HCT116 (cell line): ENCODE measurements at regions not wholly inside any gene's neighbourhood (a gene's known extent, or its start where the extent isn't known, plus 50 kb on each side); places are given as distances from the start of the nearest gene placed in this dataset.

Experiments used
- ATAC-seq: fragments of 200-7000 bp; cut with Tn5 transposase; 2 replicates; pipeline ENCODE4 v1.9.1; 2020; ENCODE audit warnings: mild to moderate bottlenecking, moderate library complexity
- BruUV-seq: library from RNA; stranded (reverse); fragments of 400-500 nt; replicated peaks from 2 replicates; lab custom pipeline; 2021; lab: Mats Ljungman, UMichigan
- CTCF ChIA-PET: fragments of 300-600 bp; sonication (Branson Sonifier 250); formaldehyde crosslinking; loops from one replicate; lab custom pipeline; 2021; ENCODE audit warnings: antibody characterized with exemption; lab: Charles Lee
- POLR2A ChIA-PET: fragments of 300-600, 350-600 bp; sonication (Branson Sonifier 250); formaldehyde crosslinking; loops from one replicate; lab custom pipeline; 2021; ENCODE audit warnings: antibody characterized with exemption; lab: Charles Lee
- RAD21 ChIA-PET, 2 experiments: fragments of 300-600 bp; sonication (Branson Sonifier 250); formaldehyde crosslinking; loops; one replicate each; lab custom pipeline; 2023; ENCODE audit warnings: low total read pairs in 2 of 2; ENCODE audit not compliant: uncharacterized antibody in 2 of 2, unreplicated experiment in 2 of 2, low non-redundant PET in 1 of 2; lab: Charles Lee
- DNase-seq: peaks from one replicate; pipeline ENCODE4 v3.0.0-alpha.2; 2010; ENCODE audit warnings: low read depth, low spot score
- H2AFZ ChIP-seq: fragments of 200-600 bp; shearing (Covaris generic), sonication (generic); 2 replicates; pipeline ENCODE4 v1.6.1; 2017; ENCODE audit warnings: low read depth, mixed run types, mixed read lengths, antibody characterized with exemption, low read length; ENCODE audit not compliant: poor library complexity, severe bottlenecking
- H3K27ac ChIP-seq: 2 replicates; pipeline ENCODE4 v1.5.1; 2012; ENCODE audit warnings: low read depth, low read length
- H3K27me3 ChIP-seq: fragments of 200-600 bp; sonication (generic); 2 replicates; pipeline ENCODE4 v1.6.1; 2016; ENCODE audit warnings: mixed run types, low read length, mixed read lengths; ENCODE audit not compliant: insufficient read depth
- H3K36me3 ChIP-seq, 2 experiments: fragments of 200-500 bp in 1 of 2; fragments of 200-600 bp in 1 of 2; sonication (Bioruptor generic) in 1 of 2; sonication (generic) in 1 of 2; 2 replicates each; pipeline versions ENCODE4 v1.5.1 to v1.6.1; 2014 to 2016; ENCODE audit warnings: low read length in 2 of 2, inconsistent platforms in 1 of 2, mixed read lengths in 1 of 2, mixed run types in 1 of 2; ENCODE audit not compliant: insufficient read depth in 2 of 2, control insufficient read depth in 1 of 2
- H3K4me1 ChIP-seq, 2 experiments: fragments of 200-600 bp in 1 of 2; sonication (generic) in 1 of 2; 2 replicates each; pipeline versions ENCODE4 v1.5.1 to v1.6.1; 2012 to 2017; ENCODE audit warnings: low read length in 2 of 2, inconsistent platforms in 1 of 2, mild to moderate bottlenecking in 1 of 2, mixed read lengths in 1 of 2, mixed run types in 1 of 2, moderate library complexity in 1 of 2; ENCODE audit not compliant: insufficient read depth in 2 of 2, control insufficient read depth in 1 of 2
- H3K4me2 ChIP-seq: fragments of 200-600 bp; sonication (generic); 2 replicates; pipeline ENCODE4 v1.6.1; 2017; ENCODE audit warnings: mixed run types, low read length, mixed read lengths
- H3K4me3 ChIP-seq, 2 experiments: fragments of 200-600 bp in 1 of 2; sonication (generic) in 1 of 2; replicated peaks in 1 of 2; 2 replicates each; pipeline ENCODE4 v1.5.1; 2011 to 2016; ENCODE audit warnings: low read length in 2 of 2, control low read depth in 1 of 2, low read depth in 1 of 2, mild to moderate bottlenecking in 1 of 2, mixed read lengths in 1 of 2, mixed run types in 1 of 2
- H3K79me2 ChIP-seq: fragments of 200-600 bp; sonication (generic); 2 replicates; pipeline ENCODE4 v1.6.1; 2017; ENCODE audit warnings: mild to moderate bottlenecking, mixed run types, low read length, moderate library complexity, mixed read lengths; ENCODE audit not compliant: insufficient read depth
- H3K9ac ChIP-seq: fragments of 200-600 bp; sonication (generic); 2 replicates; pipeline ENCODE4 v1.6.1; 2016; ENCODE audit warnings: low read length, mixed read lengths
- H3K9me2 ChIP-seq: fragments of 200-600 bp; sonication (generic), shearing (Covaris generic); 2 replicates; pipeline ENCODE4 v1.6.1; 2017; ENCODE audit warnings: mixed run types, mild to moderate bottlenecking, moderate library complexity; ENCODE audit not compliant: insufficient read depth
- H3K9me3 ChIP-seq, 2 experiments: fragments of 200-500 bp in 1 of 2; fragments of 200-600 bp in 1 of 2; sonication (Bioruptor generic) in 1 of 2; sonication (generic) in 1 of 2; 2 replicates each; pipeline ENCODE4 v1.6.1; 2014 to 2017; ENCODE audit warnings: low read length in 2 of 2, mixed read lengths in 2 of 2, inconsistent platforms in 1 of 2, low read depth in 1 of 2, mild to moderate bottlenecking in 1 of 2, mixed run types in 1 of 2, moderate library complexity in 1 of 2; ENCODE audit not compliant: control insufficient read depth in 1 of 2, insufficient read depth in 1 of 2
- H4K20me1 ChIP-seq: fragments of 200-600 bp; sonication (generic), shearing (Covaris generic); 2 replicates; pipeline ENCODE4 v1.6.1; 2017; ENCODE audit warnings: mixed run types, mild to moderate bottlenecking, moderate library complexity; ENCODE audit not compliant: insufficient read depth
- ATF3 ChIP-seq: IDR thresholded peaks from 2 replicates; pipeline ENCODE4 v1.6.1; 2012
- CBX3 ChIP-seq: IDR thresholded peaks from 2 replicates; pipeline ENCODE4 v1.6.1; 2012; ENCODE audit warnings: low read depth
- CTCF ChIP-seq, 3 experiments: fragments of 200-600 bp in 1 of 3; sonication (generic) in 1 of 3; IDR thresholded peaks in 2 of 3; conservative IDR thresholded peaks in 1 of 3; 2 replicates each; pipeline ENCODE4 v1.5.1; 2012 to 2017; ENCODE audit warnings: low read depth in 2 of 3, low read length in 2 of 3, antibody characterized with exemption in 1 of 3, borderline replicate concordance in 1 of 3, control low read depth in 1 of 3, mild to moderate bottlenecking in 1 of 3, mixed read lengths in 1 of 3, mixed run types in 1 of 3, moderate library complexity in 1 of 3; ENCODE audit not compliant: insufficient read depth in 1 of 3
- EGR1 ChIP-seq: IDR thresholded peaks from 2 replicates; pipeline ENCODE4 v1.6.1; 2012; ENCODE audit warnings: low read depth
- ELF1 ChIP-seq: IDR thresholded peaks from 2 replicates; pipeline ENCODE4 v1.6.1; 2012; ENCODE audit warnings: low read depth, borderline replicate concordance
- EZH2 ChIP-seq: fragments of 200-600 bp; sonication (generic); IDR thresholded peaks from 2 replicates; pipeline ENCODE4 v1.6.1; 2017; ENCODE audit warnings: antibody characterized with exemption, mixed run types
- JUND ChIP-seq: IDR thresholded peaks from 2 replicates; pipeline ENCODE4 v1.6.1; 2012
- MAX ChIP-seq: IDR thresholded peaks from 2 replicates; pipeline ENCODE4 v1.6.1; 2012
- POLR2A ChIP-seq: IDR thresholded peaks from 2 replicates; pipeline ENCODE4 v1.7.0; 2011; ENCODE audit warnings: borderline replicate concordance; ENCODE audit not compliant: insufficient read depth, insufficient read length; ENCODE audit errors: extremely low read depth
- RAD21 ChIP-seq: IDR thresholded peaks from 2 replicates; pipeline ENCODE4 v1.6.1; 2012; ENCODE audit warnings: low read depth, mild to moderate bottlenecking
- REST ChIP-seq: IDR thresholded peaks from 2 replicates; pipeline ENCODE4 v1.6.1; 2012; ENCODE audit warnings: low read depth
- SIN3A ChIP-seq: IDR thresholded peaks from 2 replicates; pipeline ENCODE4 v1.6.1; 2012; ENCODE audit warnings: low read depth
- SP1 ChIP-seq: IDR thresholded peaks from 2 replicates; pipeline ENCODE4 v1.6.1; 2012; ENCODE audit warnings: low read depth
- SRF ChIP-seq: IDR thresholded peaks from 2 replicates; pipeline ENCODE4 v1.6.1; 2012; ENCODE audit warnings: low read depth
- TCF7L2 ChIP-seq: IDR thresholded peaks from 2 replicates; pipeline ENCODE4 v1.7.0; 2011; ENCODE audit warnings: borderline replicate concordance, inconsistent platforms; ENCODE audit not compliant: insufficient read depth, insufficient read length; ENCODE audit errors: extremely low read depth
- YY1 ChIP-seq: IDR thresholded peaks from 2 replicates; pipeline ENCODE4 v1.6.1; 2011; ENCODE audit warnings: low read length, low read depth, moderate library complexity, mild to moderate bottlenecking; ENCODE audit not compliant: insufficient replicate concordance; ENCODE audit errors: extremely low read depth
- ZBTB33 ChIP-seq: IDR thresholded peaks from 2 replicates; pipeline ENCODE4 v1.6.1; 2011; ENCODE audit warnings: mild to moderate bottlenecking, low read length, moderate library complexity; ENCODE audit not compliant: insufficient replicate concordance; ENCODE audit errors: extremely low read depth
- ZFX ChIP-seq: fragments of 450-650 bp; IDR thresholded peaks from 2 replicates; pipeline ENCODE4 v1.6.1; 2017
- intact Hi-C: fragments of 100-400 bp; cut with micrococcal nuclease; formaldehyde crosslinking; loops from 2 replicates; pipeline ENCODE4 v1.10.0; 2022

- no peaks in the 10 kb centered on the region for H3K4me1 ChIP-seq
- no peaks in the 10 kb centered on the region for H3K9me2 ChIP-seq
- no peaks in the 10 kb centered on the region for H3K9me3 ChIP-seq
- peaks cover 5% of the 10 kb centered on the region; the same call in 1 of the 2 replicates for H3K27me3 ChIP-seq
- TF ChIP-seq EZH2 (no peak), ZBTB33 (no peak), SRF (no peak), ELF1 (no peak), SP1 (no peak), ATF3 (no peak), YY1 (no peak), SIN3A (no peak), POLR2A (no peak), MAX (no peak), EGR1 (no peak), TCF7L2 (no peak), ZFX (no peak), CBX3 (no peak), RAD21 (no peak), CTCF (IDR thresholded peaks at IDR 0.05 in 2 of 3, conservative IDR thresholded peaks at IDR 0.05 in 1 of 3; ENCODE audit: borderline replicate concordance in 1 of 3, insufficient read depth in 1 of 3, low read depth in 2 of 3, low read length in 2 of 3) (no peak), JUND (no peak), REST (no peak)
- TF ChIP-seq, all 23 proteins: peak for 0
- H2AFZ ChIP-seq: no peak overlapping the region
- DNase-seq (no peak), ATAC-seq (no peak)
- ChIA-PET RAD21 (interaction anchor here in 1 of 2 experiments (0.5 kb wide), 1 partner anchor 329 kb away, joined by 3 read pairs; no protein-coding TSS in a partner anchor), CTCF (no interaction called here), POLR2A (no interaction called here)
- intact Hi-C loops: no loop called here
- no peak overlapping the region for H3K4me3 ChIP-seq
- no peak overlapping the region for H3K9ac ChIP-seq
- H3K36me3 ChIP-seq: no peaks in the 10 kb centered on the region
- H3K79me2 ChIP-seq: no peaks in the 10 kb centered on the region
- no TSS peak for BruUV-seq
- no peaks in the 10 kb centered on the region for H4K20me1 ChIP-seq
- H3K4me2 ChIP-seq: no peak overlapping the region
- no peak overlapping the region for H3K27ac ChIP-seq
Measured at GRCh38 chr12:25833657-25834056, 124.8 kb upstream of the RASSF8 start.
